EH (cell line): ENCODE measurements at regions not wholly inside any gene's neighbourhood (a gene's known extent, or its start where the extent isn't known, plus 50 kb on each side); places are given as distances from the start of the nearest gene placed in this dataset.

Experiments used
- DNase-seq: peaks from one replicate; pipeline ENCODE4 v3.0.0-alpha.2; 2015; ENCODE audit warnings: low read depth

GRCh38 chr6:88558981-88559380 is 392.8 kb upstream of the CNR1 start:
- DNase-seq: no peak

DNA sequence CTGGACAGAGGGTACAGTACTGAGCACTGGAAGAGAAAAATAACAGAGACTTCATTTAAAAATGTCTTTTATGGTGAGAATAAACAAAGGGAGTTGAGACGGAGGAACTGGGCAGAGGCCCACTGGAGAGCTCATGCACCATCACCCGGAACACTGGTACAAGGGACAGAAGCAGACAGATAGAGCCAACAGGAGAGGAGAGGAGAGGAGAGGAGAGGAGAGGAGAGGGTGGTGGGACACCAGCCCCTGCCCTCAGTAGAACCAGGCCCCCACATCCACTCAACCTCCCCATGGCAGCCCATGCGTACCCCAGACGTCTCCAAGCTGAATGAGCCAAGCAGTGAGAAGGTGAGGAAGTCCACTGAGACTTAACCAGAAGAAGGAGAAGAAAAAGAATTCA is 390.5 kb upstream of the CNR1 start:
- no peak for DNase-seq

DNA sequence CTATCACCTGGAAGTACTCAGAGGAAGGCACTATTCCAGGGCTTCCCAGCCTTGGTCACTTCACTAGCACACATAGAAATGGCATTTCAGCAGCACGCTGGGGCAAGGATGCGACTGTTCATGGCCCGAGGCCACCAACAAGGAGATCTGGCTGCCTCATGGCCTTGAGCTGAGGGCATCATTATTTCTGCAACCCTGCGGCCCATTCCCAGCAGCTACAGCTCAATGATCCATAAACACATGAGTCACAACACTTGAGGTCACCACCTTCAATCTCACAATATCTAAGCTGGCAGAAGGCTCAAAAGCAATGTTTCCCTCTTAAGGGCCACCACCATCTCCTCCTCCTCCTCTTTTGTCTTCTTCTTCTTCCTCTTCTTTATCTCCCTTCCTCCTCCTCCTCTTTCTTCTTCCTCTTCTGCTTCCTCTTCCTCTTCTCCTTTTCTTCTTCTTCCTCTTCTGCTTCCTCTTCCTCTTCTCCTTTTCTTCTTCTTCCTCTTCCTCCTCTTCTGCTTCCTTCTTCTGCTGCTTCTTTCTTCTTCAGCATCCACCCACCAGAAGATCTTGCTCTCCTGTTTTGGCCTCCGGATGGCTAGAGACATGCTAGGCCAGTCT is 382.9 kb upstream of the CNR1 start:
- no peak for DNase-seq

DNA sequence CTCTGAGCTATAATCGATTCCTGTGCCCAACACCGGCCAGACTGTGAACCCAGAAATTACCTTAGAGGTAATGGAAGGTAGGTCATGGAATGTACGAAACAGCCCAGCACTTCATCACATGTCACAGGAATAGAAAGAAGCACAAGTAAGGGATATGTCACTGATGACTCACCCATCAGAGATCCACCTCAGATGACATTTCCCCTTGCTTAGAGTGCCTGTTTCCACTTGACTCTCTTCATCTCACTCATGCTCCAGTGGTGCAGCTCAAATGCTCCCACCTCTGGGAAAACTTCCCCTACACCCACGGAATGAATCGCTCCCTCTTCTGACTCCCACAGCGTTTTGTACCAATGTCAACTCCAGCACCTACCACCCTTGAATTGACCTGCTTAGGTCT is 381.6 kb upstream of the CNR1 start:
- peak; percentile 2 for DNase-seq

- no peak for DNase-seq
Measured at GRCh38 chr6:88545991-88546390, 379.8 kb upstream of the CNR1 start.

GRCh38 chr6:88544986-88545612 is 379.0 kb upstream of the CNR1 start:
- DNase-seq: no peak

GRCh38 chr6:88539295-88539764 is 373.2 kb upstream of the CNR1 start:
- DNase-seq: no peak

GRCh38 chr6:88538840-88539239 is 372.7 kb upstream of the CNR1 start:
- no peak for DNase-seq

DNA sequence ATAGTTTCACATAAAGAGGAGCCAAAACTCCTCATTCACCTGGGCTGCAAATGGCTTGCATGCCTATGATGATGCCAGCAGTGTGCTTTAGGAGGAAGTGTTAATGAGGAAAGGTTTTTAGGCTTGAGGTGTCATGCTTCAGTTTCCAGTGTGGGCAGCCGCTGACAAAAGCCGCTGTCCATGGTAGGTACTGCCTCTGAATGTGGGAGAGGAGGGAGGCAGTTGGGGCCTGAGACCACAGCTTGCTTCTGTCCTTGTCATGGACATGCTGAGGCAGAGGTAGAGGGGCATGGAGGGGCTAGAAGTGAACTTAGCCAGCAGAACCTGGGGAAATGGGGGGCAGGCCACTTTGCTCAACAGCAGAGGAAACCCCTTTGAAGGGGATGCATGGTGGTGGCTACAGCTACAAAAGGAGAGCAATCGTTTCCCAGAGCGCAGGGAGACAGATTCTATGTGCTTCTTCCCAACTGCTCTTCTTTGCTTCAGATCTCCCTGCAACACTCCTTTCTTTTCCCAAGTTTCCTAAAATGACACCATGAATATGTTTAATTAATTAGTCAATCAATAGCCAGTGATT is 372.1 kb upstream of the CNR1 start:
- peak; percentile 22 for DNase-seq

DNA sequence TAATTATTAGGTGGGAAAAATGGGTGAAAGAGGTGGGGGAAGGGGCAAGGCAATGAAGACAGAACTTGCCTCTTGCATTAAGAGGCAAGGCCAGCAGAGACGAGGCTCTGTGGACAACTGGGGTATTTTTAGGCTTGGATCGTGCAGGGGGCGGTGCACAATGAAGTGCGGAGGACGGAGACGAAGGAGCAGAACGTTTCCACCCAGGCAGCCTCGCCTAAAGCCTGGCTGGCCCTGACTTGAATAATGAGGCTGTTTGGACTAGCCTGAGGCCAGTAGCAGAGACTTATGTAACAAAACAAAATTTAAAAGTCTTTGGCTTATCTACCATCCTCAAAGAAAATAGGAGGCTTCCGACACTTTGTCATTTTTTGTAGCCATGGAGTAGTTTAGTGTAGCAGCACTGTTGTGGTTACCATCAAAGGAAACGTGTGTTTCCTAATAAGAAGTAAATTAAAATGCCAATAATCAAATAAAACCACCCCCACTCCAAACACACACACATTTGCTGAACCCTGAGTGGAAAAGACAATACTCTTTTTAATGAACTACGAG is 370.0 kb upstream of the CNR1 start:
- no peak for DNase-seq

DNA sequence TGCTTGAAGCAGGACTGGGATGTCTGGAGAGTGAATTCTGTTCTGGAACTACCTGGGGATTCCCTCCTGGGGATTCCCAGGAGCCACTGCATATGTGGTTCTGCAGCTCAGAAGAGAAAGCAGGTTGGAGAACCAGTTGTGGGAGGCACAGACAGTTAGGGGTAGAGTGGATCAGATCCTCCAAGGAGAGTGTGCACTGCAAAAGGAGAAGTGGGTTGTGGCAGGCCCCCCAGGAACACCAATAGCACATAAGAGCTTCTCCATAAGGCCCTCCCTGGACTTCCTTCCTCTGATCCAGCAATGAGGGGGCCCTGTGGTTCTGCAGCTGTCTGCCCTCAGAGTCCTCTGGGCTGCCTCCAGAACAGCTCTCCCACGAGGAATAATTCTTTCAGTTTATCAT is 369.2 kb upstream of the CNR1 start:
- no peak for DNase-seq

GRCh38 chr6:88532241-88532860 is 366.2 kb upstream of the CNR1 start:
- no peak for DNase-seq

DNA sequence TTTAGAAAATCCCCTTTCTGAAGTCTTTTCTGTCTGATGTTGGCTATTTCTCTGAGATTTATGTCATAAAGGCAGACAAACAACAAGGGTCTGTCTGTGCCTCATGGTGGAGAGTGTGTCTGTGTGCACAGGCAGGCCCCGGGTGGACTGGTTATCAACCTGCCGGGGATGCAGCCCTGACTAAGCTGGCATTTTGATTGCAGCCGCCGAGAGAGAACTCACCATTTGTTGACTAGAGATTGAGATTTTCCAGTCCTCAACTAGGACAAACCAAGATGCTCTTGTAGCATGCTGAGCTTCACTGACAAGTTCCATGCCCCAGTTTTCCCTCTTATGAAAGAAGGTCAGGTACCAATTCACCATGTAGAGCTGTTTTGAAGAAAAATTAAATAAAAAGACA is 363.6 kb upstream of the CNR1 start:
- DNase-seq: no peak

DNA sequence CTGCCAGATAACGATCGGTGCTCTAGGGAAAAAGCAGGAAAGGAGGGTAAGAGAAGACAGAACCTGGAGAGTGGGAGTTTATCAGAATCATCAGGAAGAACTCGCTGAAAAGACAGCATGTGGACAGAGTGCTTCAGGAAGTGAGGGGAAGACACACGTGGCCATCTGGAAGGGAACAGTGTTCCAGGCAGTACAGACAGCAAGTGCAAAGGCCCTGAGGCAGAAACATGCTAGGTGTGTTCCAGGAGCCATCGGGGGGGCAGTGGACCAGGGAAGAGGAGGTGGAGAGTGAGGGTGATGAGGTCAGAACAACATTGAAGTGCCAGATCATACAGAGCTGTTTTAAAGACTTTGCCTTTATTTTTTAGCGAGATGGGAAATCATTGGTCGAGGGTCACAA is 354.3 kb upstream of the CNR1 start:
- no peak for DNase-seq

DNA sequence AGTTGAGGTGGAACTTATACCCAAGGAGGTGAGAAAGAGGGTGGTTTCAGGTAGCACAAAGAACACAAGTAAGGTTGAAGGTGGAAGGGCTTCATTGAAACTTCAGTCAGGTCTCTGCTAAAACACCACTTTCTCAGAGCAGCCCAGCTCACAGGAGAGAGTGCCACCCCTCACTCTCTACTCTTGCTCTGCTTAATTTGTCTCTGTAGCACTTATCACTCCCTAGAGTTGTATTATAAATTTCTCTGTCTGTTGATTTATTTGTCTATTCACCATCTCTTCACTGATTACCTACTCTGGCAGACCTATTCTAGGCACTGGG is 353.8 kb upstream of the CNR1 start:
- DNase-seq: no peak

- DNase-seq: no peak
Measured at GRCh38 chr6:88519301-88520016, 353.3 kb upstream of the CNR1 start.

- no peak for DNase-seq
Measured at GRCh38 chr6:88517737-88518136, 351.6 kb upstream of the CNR1 start.

DNA sequence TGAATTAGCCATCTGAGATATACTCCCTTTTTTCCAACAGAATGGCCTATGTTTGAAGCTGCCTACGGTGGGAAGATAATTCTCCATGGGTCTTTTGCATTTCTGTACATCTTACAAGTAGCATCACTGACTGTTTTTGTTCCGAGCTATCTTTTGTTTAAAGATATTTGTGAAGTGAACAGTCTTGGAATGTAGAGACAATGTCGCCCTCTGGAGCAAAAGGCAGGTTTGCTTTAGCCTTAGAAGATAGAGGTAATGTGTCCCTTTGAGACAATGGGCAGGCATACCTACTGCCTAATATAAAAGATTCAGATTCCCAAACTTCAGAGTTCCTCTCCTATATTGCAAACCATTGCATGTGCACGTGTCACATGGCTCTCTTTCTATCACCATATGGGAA is 347.8 kb upstream of the CNR1 start:
- DNase-seq: no peak

GRCh38 chr6:88513471-88513870 is 347.3 kb upstream of the CNR1 start:
- DNase-seq: no peak

- no peak for DNase-seq
Measured at GRCh38 chr6:88512951-88513350, 346.8 kb upstream of the CNR1 start.

DNA sequence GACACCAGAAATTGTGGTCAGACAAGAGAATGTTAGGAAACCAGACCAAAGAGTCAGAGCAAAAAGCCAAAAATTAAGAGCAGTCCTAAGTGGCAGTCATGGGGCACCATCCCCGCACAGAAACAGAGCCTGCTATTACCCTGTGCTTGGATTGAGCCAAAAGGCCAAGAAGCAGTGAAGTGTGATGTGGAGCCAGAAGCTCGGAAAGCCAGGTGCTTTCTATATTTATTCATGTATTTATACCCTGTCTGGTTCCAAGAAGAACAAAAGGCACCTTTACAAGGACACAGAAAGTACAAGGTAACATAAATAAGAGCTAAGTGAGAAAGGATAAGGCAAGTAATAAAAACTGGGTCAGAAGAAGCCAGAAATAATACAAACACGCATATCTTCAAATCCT is 336.2 kb upstream of the CNR1 start:
- no peak for DNase-seq

DNA sequence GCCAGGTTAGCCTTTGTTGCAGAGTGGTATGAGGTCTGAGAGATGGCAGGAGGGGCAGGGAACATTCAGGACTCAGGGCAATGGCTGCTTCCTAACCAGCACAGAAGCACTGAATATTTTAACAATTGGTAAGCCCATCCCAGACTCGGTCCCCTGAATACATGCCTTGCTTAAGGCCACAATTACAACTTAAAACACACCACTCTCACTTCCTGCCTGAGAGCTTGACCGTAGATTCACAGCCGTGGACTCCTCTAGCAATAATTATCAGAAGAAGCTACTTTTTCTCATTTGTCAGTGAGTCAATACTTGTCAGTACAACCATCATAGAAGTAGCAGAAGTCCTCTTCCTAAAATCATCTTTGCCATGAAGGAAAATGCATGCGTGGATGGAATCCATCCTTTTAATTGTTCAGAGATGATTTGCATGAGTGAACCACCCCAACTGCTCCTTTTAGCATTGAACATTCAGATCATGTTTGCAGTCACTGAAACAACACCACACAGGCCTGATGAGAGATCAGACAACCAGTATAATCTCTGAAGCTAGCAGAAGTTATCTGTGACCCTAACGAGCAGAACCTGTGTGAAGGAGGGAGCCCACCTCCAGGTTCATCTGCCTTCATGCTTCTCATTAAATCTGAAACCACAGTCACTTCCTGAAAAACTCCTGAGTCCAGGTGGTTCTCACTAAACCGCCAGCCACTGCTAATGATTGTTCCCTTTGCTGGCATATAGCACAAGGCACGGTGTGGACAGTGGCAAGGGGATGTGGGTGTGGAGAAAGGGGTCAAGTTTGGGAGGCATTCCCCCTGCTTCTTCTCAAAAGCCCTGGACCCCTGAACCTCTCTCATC is 333.9 kb upstream of the CNR1 start:
- DNase-seq: no peak
